IPS-NIHi11 (cell line): ENCODE measurements at regions not wholly inside any gene's neighbourhood (a gene's known extent, or its start where the extent isn't known, plus 50 kb on each side); places are given as distances from the start of the nearest gene placed in this dataset.
"Not testable (repeated sequence)": the region's sequence is repeated elsewhere in the genome, so short reads cannot be mapped to it uniquely, and the experiment has no call there.

ENCODE experiments used
- DNase-seq: peaks from one replicate; pipeline ENCODE4 v3.0.0; 2012; ENCODE audit warnings: mixed read lengths, low spot score

DNA sequence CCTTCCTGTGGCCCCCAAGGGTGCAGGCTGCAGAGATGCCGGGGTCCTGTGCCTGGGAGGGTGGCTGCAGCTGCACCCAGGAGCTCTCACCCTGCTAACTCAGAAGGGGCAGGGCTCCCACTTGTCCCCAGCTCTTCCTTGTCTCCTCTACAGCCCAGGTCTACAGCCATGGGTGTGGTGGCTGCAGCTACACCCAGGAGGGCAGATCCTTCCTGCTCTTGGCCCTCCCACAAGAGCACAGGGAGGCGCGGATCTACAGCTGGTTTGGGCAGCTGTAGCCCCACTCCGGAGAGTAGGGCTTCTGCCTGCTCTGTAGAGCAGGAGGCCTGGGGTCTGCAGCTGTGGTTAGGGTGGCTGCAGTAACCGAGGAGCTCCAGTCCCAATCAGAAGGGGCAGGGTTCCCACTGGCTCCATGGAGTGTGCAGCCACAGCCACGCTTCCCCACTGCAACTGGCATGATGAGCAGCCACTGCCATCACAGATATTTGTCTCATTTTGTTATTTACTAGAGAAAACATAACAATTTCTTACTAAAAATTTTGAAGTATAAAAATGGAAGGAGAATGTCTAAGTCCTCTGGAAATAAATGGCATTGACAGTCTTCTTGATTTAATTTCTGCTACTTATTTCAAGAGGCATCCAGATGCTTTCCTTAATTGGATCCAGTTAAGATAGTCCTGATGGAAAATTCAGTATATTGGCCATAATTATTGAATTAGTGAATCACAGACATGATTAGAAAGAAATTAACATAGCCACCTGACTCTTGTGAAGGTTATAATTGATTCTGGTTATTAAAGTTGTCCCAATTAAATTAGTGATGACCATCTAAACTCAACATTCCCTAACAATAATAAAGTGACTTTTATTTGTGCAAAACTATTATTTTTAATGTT lies 233.6 kb downstream of the KCNE4 start:
- no peak for DNase-seq

DNA sequence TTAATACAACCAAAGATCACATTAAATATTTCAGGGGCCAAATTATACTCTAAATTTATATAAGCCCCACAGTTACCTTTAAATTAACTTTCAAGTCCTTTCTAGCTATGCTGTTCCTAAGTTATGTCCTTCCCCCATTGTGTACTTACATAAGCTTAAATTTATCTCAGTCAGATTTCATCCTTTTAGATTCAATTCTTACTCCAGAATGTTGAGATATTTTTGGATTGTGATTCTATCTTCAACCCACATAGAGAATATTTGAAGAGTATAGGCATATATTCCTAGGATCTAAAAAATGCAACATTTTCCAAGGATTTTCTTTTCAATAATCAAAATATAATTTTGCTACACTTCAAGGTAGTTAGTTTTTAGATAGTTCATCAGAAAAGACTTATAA lies 242.8 kb downstream of the KCNE4 start:
- no peak for DNase-seq

DNA sequence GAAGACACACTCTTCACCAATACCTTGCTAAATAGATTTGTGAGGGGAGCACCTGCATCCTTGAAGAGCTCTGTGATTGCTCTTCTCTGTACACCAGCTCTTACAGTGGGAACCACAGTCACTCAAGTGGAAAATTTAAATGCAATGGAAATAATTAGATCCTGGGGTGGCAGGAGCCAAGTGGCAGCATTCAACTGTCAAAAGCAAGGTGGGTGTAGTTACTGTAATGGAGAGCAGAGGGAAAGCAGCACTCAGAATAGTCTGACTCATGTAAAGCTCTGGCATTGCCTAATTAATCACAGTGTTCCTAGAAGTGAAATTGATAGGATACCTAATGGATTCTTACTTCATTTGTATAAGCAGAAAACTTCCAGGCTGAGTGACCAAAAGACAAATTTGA lies 245.8 kb downstream of the KCNE4 start:
- no peak for DNase-seq

DNA sequence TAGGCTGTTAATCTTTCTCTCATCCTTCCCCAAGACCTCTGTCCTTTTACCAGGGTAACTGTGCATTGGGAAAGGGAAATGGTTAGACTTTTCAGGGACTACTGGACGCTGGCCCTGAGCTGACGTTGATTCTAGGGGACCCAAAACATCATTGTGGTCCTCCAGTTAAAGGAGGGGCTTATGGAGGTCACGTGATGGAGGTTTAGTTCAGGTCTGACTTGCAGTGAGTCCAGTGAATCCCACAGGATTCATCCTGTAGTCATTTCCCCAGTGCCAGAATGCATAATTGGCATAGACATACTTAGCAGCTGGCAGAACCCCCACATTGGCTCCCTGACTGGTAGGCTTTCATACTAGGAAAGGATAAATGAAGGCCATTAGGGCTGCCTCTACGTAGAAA lies 246.3 kb downstream of the KCNE4 start:
- DNase-seq, result not testable (repeated sequence)

DNA sequence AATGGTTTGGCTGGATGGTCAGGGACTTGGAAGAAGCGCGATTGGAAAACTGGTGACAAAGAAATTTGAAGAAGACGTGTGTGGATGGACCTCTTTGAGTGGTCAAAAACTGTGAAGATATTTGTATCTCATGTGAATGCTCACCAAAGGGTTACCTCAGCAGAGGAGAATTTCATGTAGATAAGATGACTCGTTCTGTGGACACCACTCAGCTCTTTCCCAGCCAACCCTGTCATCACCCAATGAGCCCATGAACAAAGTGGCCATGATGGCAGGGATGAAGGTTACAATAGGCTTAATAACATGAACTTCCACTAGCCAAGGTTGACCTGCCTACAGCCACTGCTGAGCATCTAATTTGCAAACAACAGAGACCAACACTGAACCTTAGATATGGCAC lies 248.3 kb downstream of the KCNE4 start:
- DNase-seq, result no peak

DNA sequence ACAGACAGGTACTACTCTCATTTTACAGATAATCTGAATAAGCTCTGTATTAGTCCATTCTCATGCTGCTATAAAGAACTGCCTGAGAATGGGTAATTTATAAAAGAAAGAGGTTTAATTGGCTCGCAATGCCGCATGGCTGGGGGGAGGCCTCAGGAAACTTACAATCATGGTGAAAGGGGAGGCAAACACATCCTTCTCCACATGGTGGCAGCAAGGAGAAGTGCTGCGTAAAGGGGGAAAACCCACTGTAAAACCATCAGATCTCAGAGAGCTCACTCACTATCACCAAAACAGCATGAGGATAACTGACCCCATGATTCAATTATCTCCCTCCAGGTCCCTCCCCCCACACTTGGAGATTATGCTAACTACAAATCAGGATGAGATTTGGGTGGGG lies 254.4 kb downstream of the KCNE4 start:
- DNase-seq, result peak; percentile 67

DNA sequence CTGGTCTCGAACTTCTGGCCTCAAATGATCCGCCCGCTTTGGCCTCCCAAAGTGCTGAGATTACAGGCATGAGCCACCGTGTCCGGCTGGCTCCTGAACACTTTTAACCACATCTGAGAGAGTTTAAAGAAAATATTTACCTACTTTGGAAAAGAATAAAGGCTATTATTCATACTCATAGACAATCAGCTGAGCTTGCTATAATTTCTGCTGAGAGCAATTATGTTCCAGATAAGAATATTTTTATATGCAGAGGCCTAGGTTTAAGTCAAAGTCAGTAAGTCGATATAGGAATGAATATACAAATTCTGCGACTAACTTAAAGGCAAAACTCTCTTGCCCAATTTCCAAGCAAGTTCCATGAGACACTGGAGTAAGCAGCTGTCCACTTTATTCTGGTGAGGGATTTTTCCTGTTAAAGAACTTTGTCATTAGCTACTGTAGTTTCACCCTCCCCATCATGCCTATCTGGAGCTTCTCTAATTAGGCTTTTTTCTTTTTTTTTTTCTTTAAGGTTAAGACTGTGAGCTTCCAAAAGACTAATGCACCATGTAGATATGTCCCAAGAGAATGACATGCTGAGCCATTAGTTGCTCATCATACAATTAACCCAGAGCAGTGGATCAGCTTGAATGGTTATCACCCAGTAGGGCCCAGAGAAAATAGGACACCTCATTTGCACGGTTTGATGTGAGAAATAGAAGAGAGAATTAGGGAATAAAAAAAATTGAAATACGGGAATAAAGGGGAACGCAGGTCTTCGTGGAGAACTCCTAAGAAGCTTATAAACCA lies 260.1 kb downstream of the KCNE4 start:
- no peak for DNase-seq

DNA sequence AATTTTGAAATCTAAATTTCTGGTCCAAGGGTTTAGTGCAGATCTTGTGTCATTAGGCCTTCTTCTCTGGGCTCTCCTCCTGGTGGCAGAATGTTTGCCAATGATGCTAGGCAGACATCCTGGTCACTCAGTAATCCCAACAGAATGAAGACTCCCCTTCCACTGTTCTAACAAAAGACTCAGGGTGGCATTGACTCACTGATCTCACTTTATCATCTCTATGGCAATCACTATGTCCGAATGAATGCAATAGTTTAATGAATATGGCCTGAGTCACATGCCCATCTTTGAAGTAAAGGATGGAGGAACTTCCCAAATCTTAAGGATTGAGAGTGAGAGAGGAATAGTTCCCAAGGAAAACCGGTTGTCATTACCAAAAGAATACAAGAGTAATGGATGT lies 261.1 kb downstream of the KCNE4 start:
- DNase-seq, result no peak

DNA sequence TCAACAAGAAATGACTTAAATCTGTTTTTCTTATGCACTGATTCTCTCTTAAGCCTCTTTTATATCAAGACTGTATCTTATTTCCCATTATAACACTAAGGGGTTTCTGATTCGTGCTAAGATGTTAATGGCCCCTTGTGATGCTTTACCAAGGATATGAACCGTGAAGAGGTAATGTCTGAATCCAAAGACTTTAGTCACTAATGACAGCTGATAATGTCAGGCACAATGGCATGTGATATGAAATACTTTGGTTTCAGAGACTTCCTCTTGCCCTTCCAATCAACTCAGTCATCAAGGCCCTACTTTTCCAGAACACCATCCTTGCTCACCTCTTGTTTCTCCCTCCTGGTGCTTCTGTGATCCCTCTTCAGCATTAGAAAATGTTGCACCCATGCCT lies 262.8 kb downstream of the KCNE4 start:
- DNase-seq, result no peak

DNA sequence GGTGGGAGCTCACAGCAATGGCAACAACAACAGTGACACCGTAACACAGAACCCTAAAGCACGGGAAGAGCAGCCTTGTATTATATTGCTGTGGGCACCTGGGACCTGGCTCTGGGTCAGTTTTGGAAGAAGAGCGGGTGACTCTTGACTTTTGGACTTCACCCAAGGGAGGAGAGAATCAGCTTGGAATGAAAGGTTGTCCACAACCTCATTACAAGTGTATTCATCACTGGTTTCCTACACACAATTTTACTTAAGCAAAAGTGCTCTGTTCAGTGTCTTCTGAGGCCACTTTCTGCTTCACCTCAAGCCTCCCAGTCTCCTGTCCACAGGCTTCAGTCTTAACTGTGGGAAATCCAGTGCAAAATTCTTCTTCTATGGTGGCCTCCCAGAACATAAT lies 263.8 kb downstream of the KCNE4 start:
- DNase-seq, result no peak

DNA sequence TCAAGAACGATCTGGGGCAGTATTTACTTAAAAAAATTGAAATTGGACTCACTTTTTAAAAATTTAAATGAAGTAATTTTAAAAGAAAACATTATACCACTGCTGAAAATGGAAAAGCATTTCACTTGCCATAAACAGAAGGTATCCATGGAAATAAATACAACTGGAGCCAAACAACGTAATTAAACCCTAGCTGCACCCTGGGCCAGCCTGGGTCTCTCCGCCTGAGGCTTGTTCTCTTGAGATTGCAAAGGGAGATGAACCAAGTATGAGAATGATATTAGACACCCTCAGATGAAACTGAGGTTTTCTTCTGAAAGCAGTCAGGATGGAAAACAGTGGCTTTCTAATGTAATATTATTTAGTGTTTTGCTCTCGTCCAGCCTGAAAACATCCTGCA lies 264.4 kb downstream of the KCNE4 start:
- DNase-seq, result no peak

DNA sequence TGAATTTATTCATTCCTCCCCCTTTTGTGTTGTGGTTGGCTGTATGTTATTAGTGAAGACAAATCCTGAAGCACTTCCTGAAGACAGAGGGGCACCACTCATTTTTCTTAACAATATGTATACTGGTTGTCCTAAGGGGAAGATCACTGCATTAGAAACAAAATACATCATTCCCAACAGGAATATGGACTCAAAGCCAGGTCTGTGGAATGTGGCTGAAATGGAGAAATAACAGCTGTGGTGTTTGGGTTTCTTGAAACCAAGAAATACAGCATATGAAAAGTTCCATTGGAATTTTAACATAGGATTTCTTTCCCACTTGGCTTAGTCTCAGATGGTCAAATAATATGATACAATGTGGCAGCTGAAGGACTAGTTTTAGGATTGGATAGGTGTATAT lies 267.6 kb downstream of the KCNE4 start:
- no peak for DNase-seq

DNA sequence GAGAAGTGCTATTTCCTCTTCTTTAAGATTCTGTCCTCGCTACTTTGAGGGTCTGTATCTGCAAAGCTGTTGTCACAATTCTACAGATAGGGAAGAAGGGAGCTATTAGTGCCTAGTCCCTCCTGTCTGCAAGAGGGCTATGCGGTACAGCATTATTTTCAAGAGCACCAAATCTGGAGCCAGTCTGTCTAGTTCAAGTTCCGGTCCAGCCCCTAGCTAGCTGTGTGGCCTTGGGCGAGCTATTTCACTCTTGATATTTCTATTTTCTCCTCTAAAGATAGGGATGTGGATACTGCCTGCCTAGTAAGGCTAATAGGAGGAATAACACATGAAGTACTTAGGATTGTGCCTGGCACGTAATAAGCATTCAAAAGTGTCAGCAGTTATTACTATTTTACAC lies 272.4 kb downstream of the KCNE4 start:
- DNase-seq, result no peak

DNA sequence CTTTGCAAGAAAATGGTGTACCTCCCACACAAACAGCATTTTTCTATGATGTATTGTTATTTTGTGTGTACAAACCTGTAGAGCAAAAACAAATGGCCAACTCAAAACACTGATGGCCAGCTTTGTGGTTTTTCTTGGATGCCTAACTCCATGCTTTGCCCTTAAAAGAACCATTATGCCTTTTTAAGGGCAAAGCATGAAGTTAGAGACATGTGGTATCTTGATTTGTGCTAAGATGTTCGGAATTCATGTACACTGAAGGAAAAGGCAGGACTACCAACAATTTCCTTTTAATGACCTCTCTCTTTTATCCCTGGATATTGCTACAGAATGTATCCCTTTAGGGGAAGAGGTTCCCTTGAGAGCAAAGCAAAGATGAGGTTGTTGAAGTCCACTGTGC lies 273.6 kb downstream of the SCG2 start:
- DNase-seq, result no peak

DNA sequence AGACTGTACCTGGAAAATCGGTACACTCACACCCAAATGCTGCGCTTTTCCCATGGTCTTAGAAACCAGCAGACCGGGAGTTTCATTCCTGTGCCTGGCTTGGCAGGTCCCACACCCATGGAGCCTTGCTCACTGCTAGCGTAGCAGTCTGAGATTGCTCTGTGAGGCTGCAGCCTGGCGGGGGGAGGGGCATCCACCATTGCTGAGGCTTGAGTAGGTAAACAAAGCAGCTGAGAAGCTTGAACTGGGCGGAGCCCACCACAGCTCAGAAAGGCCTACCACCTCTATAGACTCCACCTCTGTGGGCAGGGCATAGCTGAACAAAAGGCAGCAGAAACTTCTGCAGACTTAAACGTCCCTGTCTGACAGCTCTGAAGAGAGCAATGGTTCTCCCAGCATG lies 271.4 kb downstream of the SCG2 start:
- not testable (repeated sequence) for DNase-seq

DNA sequence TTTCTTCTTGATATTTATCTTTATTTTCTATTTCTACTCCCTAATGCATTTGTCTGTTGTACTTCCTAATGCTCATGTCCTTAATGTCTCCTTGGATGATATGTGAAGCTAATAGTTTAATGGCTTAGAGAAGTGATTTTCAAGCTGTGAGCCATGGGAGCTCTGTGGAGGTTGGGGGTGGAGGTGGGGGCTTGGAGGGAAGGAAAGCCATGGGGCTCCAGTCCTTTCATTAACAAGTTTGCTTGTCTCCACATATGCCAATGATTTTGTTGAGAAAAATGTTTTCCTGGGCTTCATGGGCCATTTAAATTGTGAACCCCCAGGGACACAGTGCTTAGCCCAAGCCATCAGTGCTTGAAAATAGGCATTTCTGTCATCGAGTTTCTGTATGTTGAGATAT lies 264.1 kb downstream of the SCG2 start:
- no peak for DNase-seq

DNA sequence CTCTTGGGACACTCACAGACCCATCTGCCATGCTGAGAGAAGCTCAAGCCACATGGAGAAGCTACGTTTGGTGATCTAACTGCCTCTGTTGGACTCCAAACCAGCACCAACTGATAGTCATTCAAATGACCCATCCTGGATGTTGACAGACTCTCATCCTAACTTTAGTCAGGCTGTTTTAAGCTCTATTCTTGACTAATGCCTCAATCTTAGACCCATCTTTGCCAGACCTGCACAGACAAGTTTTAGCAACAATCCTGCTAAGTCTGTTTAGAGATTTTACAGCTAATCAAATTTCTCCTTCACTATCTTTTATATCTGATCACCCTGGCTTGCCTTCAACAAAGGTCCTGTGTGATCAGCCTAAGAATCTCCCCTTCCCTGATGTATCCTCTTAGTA lies 245.1 kb downstream of the SCG2 start:
- no peak for DNase-seq

DNA sequence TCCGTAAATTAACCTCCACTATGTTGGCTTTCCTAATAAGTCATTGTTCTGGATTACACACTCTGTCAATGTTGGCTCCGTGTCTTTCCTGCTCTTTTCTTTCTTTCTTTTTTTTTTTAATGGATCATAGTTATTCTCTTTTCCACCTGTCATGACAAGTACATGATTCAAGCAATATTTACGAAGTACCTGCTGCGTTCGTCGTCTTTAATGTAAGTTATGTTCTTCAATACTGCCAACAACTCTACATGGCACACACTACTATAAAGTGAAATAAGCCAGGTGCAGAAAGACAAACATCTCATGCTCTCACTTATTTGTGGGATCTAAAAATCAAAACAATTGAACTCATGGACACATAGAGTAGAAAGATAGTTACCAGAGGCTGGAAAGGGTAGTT lies 239.1 kb downstream of the SCG2 start:
- DNase-seq, result no peak

DNA sequence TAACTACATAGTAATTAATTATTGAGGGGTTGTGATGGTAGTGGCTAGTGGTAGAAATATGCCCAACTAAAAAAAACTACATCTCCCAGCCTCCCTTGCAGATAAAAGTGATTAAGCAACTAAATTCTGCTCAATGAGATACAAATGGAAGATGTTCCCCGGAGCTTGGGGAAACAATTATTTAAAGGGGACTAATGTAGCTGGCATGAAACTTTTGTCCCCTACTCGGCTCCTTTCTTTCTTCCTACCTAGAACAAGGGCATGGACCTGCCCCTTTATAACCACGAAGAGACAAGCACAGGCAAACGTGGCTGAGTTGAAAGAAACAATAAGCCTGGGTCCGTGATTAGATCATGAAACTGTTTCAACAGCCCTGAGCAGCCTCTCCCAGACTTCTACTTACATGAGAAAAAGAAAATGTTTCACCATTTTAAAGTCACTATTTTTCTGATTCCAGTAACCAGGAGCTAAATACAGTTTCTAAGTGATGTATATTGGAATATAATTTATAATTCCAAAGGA lies 236.9 kb downstream of the SCG2 start:
- DNase-seq, result no peak

DNA sequence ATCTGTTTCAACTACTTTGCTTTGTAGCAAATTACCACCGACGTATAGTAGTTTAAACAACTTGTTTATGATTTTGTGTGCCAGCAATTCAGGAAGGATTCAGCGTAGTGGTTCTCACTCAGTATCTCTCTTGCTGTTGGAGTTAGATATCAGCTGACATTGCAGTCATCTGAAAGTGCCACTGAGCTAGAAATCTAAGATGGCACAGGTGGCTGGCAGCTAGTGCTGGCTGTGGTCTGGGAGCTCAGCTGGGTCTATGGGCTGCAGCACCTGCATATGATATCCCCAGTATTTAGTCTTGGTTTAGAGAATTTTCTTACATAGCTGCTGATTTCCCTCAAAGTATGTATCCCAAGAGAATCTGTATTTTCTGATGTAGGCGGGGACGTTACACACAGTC lies 235.6 kb downstream of the SCG2 start:
- DNase-seq, result no peak

DNA sequence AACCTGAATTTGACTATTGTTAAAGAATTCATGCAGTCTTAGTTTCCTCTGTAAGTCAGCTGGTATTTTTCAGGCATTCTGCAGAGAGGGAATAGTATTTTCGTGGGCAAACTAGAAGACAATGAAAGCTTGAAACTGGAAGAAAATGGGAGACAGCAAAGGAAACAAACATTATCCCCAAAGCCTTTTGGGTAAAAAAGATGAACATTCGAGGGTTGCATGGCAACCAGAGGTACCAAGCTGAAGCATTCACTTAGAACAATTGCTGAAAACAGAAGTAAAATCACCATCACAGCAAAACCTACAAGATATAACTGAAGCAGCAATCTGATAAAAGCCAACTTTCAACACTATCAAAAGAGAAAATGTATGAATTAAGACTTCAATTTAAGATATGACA lies 233.7 kb downstream of the SCG2 start:
- no peak for DNase-seq

DNA sequence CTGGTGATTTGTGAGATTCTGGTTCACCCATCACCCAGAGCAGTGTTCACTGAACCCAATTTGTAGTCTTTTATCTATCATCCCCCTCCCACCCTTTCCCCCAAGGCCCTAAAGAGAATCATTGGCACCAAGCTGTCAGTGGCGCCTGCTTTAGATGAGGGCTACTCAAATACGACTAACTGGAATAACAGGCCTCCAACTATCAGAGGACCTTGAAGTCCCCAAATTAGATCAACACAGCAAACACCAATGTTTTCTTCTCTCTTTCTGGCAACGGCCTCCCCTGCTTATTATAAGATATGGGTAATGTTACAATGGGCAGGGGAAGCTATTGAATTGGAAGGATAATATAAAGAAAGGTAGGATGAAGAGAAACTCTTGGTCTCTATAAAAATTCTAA lies 232.3 kb downstream of the SCG2 start:
- DNase-seq, result no peak

DNA sequence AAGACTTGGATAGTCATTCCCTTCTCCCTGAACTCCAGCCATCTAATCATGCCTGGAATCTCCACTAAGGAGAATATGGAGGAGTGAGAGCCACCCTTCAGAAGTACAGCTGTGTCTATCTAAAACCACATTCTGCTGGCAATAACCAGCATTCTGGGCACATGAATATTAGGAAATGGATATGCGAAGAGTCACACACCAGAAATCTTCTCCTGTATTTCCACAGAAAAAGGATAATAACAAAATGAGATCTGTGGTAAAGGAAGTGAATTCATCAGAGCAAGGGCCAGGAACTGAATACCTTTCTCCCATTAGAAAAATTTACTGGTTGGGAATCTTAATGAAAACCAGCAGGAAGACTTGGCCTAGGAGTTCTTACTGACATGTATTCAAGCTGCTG lies 218.8 kb downstream of the SCG2 start:
- DNase-seq, result no peak
